Psoas muscle (tissue), 7 donors: ENCODE measurements at regions not wholly inside any gene's neighbourhood (a gene's known extent, or its start where the extent isn't known, plus 50 kb on each side); places are given as distances from the start of the nearest gene placed in this dataset.

ENCODE experiments used
- ATAC-seq, 4 donors: fragments of 200-7000 bp; cut with Tn5 transposase; one replicate each; pipeline ENCODE4 v1.9.1; 2020; ENCODE audit warnings: moderate library complexity in 3 of 4, mild to moderate bottlenecking in 2 of 4
- DNase-seq, 2 donors: peaks; one replicate each; pipeline ENCODE4 v3.0.0-alpha.2; 2020
- H3K27ac ChIP-seq: fragments of 200-600 bp; one replicate; pipeline ENCODE4 v1.8.0; 2022
- H3K27me3 ChIP-seq, 3 donors: fragments of 200-600 bp in 1 of 3; one replicate each; pipeline versions ENCODE4 v1.6.1 to v1.8.0; 2013 to 2022; ENCODE audit warnings: low read length in 2 of 3, mild to moderate bottlenecking in 2 of 3, moderate library complexity in 1 of 3; ENCODE audit not compliant: insufficient read depth in 3 of 3
- H3K36me3 ChIP-seq, 2 donors: fragments of 200-600 bp in 1 of 2; one replicate each; pipeline versions ENCODE4 v1.6.1 to v1.8.0; 2013 to 2022; ENCODE audit warnings: low read depth in 1 of 2, mild to moderate bottlenecking in 1 of 2, moderate library complexity in 1 of 2; ENCODE audit not compliant: insufficient read depth in 1 of 2
- H3K4me1 ChIP-seq: fragments of 200-600 bp; one replicate; pipeline ENCODE4 v1.8.0; 2022
- H3K4me3 ChIP-seq: fragments of 200-600 bp; one replicate; pipeline ENCODE4 v1.8.0; 2022; ENCODE audit warnings: mild to moderate bottlenecking
- H3K9me3 ChIP-seq: fragments of 200-600 bp; one replicate; pipeline ENCODE4 v1.8.0; 2022
- CTCF ChIP-seq: fragments of 200-600 bp; IDR thresholded peaks from one replicate; pipeline ENCODE4 v1.8.0; 2022; ENCODE audit warnings: antibody characterized with exemption
- WGBS, 3 donors: extraction: QIAGEN DNeasy Blood & Tissue Kit; methylation state at CpG; one replicate each; pipeline versions ENCODE4 v1.1.6 to v1.1.7; 2013; 5-methylcytosine and 5-hydroxymethylcytosine counted together
- intact Hi-C, 2 donors: fragments of 100-400 bp; cut with DNase I; formaldehyde crosslinking; loops; one replicate each; pipeline versions ENCODE4 v1.11.0 to v1.14.2; 2022
- donor health status: healthy with polysubstance abuse.
- donor health status: DM: no; HTN: no; CAD: no; lungs with moderate emphysema.
- donor health status: Bipolar disorder and iron deficiency.
- donor health status: healthy.
- donor health status: DM: yes; HTN: yes; CAD: no.
- donor health status: DM: no; HTN: no; CAD: no.
- donor health status: DM: yes; HTN: yes; CAD: no.

DNA sequence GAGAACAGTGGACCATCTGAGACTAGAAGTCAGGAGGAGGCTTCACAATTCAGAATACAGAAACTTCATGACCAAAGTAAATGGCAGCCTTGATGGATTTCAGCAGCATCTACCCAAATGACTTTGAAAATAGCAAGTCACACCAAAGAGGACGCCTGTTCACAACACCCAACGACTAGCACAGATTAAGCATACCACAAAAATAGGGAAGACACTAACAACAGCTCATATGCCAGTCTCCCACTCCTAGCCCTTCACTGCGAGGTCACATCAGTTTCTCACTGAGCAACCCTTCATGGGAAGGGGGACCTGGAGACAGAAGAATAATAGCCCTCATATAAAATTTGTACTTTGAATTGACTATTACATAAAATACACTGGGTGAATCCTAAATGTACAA is 228.4 kb upstream of the SLC39A10 start:
- WGBS, 3 donors: 81 to 89% (median 88%) methylated on average over 3 of the region's 3 CpGs
- H3K36me3 ChIP-seq: no peaks in the 10 kb centered on the region
- H3K27ac ChIP-seq: no peak overlapping the region
- H3K4me1 ChIP-seq: no peaks in the 10 kb centered on the region
- no peaks in the 10 kb centered on the region for H3K9me3 ChIP-seq
- H3K4me3 ChIP-seq: no peak overlapping the region
- ATAC-seq (no peak), DNase-seq (no peak)
- H3K27me3 ChIP-seq: peaks cover 0 to 2% (median 0%) of the 10 kb centered on the region in 3 donors
- intact Hi-C loops: no loop called here
- no peak for TF ChIP-seq CTCF

GRCh38 chr2:195425328-195425727 is 231.7 kb upstream of the SLC39A10 start:
- no peaks in the 10 kb centered on the region for H3K36me3 ChIP-seq
- intact Hi-C loops: no loop called here
- H3K9me3 ChIP-seq: no peaks in the 10 kb centered on the region
- WGBS, 3 donors: 96 to 100% (median 96%) methylated on average over 1 of the region's 1 CpG
- TF ChIP-seq CTCF: no peak
- ATAC-seq (no peak), DNase-seq (no peak)
- H3K27ac ChIP-seq: no peak overlapping the region
- peaks cover 0 to 2% (median 1%) of the 10 kb centered on the region in 3 donors for H3K27me3 ChIP-seq
- no peaks in the 10 kb centered on the region for H3K4me1 ChIP-seq
- no peak overlapping the region for H3K4me3 ChIP-seq

GRCh38 chr2:195419033-195419432 is 238.0 kb upstream of the SLC39A10 start:
- Histone ChIP-seq H3K27me3 (peaks cover 0 to 1% (median 0%) of the 10 kb centered on the region in 3 donors), H3K27ac (no peak overlapping the region), H3K4me1 (no peaks in the 10 kb centered on the region), H3K36me3 (no peaks in the 10 kb centered on the region), H3K4me3 (no peak overlapping the region), H3K9me3 (no peaks in the 10 kb centered on the region)
- intact Hi-C loops: no loop called here
- WGBS, 3 donors: 89 to 95% (median 94%) methylated on average over 2 of the region's 2 CpGs
- DNase-seq: no peak
- no peak for ATAC-seq
- no peak for TF ChIP-seq CTCF

DNA sequence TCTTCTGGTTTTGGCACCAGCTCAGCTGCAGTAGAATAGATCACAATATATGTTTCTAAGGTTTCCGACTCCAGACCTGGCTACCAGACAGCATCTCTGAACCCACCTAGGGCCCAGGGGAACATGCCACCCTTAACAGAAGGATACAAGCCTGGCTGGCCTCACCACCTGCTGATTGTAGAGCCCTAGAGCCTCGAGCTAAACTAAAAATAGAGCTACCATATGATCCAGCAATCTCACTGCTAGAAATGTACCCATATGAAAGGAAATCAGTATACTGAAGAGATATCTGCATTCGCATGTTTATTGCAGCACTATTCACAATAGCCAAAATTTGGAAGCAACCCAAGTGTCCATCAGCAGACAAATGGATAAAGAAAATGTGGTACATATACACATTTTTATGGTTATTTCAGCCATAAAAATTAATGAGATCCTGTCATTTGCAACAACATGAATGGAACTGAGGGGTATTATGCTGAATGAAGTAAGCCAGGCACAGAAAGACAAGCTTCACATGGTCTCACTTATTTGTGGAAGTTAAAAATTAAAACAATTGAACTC is 242.4 kb upstream of the SLC39A10 start:
- Histone ChIP-seq H3K27me3 (no peaks in the 10 kb centered on the region), H3K9me3 (no peaks in the 10 kb centered on the region), H3K4me1 (no peaks in the 10 kb centered on the region), H3K27ac (no peak overlapping the region), H3K36me3 (no peaks in the 10 kb centered on the region), H3K4me3 (no peak overlapping the region)
- no peak for TF ChIP-seq CTCF
- no peak for DNase-seq
- intact Hi-C loops: no loop called here
- 65 to 68% (median 67%) methylated on average over 3 of the region's 3 CpGs for WGBS, 3 donors
- ATAC-seq: no peak

DNA sequence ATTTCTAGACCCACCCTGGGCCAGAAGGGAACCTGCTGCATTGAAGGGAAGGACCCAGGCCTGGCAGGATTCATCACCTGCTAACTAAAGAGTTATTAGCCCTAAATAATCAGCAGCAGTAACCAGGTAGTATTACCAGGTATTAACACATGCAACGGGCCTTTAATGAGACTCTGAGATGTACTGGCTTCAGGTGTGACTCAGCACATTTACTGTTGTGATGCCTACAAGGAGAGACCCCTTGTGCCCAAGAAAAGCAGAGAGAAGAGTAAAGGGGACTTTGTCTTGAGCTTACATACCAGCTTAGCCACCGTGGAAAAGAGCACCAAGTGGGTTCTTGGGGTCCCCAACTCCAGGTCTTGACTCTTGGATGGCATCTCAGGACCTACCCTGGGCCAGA is 243.1 kb upstream of the SLC39A10 start:
- intact Hi-C loops: no loop called here
- DNase-seq (no peak), ATAC-seq (no peak)
- Histone ChIP-seq H3K36me3 (no peaks in the 10 kb centered on the region), H3K9me3 (no peaks in the 10 kb centered on the region), H3K27ac (no peak overlapping the region), H3K4me1 (no peaks in the 10 kb centered on the region), H3K27me3 (no peaks in the 10 kb centered on the region), H3K4me3 (no peak overlapping the region)
- 63 to 84% (median 77%) methylated on average over 2 of the region's 2 CpGs for WGBS, 3 donors
- no peak for TF ChIP-seq CTCF
